ENCODE measurements at regions not wholly inside any gene's neighbourhood (a gene's known extent, or its start where the extent isn't known, plus 50 kb on each side); places are given as distances from the start of the nearest gene placed in this dataset.

- no peaks in the 10 kb centered on the region for H3K27me3 Mint-ChIP-seq (ENCODE audit: insufficient read depth)
- no peak for DNase-seq
- H3K4me1 Mint-ChIP-seq (ENCODE audit: low read depth): no peaks in the 10 kb centered on the region
- no peak overlapping the region for H3K4me3 Mint-ChIP-seq
- H3K27ac Mint-ChIP-seq: no peak overlapping the region
- peaks cover 58% of the 10 kb centered on the region for H3K9me3 Mint-ChIP-seq
- peaks cover 16% of the 10 kb centered on the region; the same call in 1 of the 2 replicates for H3K36me3 Mint-ChIP-seq (ENCODE audit: low read depth)
- no peak for TF ChIP-seq CTCF (IDR thresholded peaks at IDR 0.05)
These were observed 574.2 kb downstream of the MATN1 start for GRCh38 chr1:30149226-30149625.

DNA sequence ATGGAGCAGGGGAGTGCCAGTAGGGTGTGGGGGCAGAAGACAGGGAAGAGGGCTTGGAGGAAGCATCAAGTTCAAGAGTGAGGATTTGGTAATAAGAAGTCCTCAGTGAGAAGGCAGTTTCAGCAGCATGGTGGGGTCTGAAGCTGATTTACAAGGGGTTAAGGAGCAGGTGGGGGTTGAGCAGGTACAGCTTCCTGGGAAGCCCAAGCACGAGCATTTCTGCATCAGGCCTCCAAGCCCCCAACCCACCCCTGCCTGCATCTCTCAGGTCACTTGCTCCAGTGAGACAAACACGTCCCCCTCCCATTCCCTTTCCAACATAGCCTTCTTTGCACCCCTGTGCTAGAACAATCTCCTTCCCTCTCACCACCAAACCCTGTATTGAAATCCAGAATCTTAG, 574.7 kb downstream of the MATN1 start:
- no peak for DNase-seq
- Mint-ChIP-seq H3K4me3 (no peak overlapping the region), H3K9me3 (peaks cover 61% of the 10 kb centered on the region), H3K4me1 (ENCODE audit: low read depth) (no peaks in the 10 kb centered on the region), H3K27ac (no peak overlapping the region), H3K27me3 (ENCODE audit: insufficient read depth) (no peaks in the 10 kb centered on the region), H3K36me3 (ENCODE audit: low read depth) (peaks cover 16% of the 10 kb centered on the region; the same call in 1 of the 2 replicates)
- no peak for TF ChIP-seq CTCF (IDR thresholded peaks at IDR 0.05)

DNA sequence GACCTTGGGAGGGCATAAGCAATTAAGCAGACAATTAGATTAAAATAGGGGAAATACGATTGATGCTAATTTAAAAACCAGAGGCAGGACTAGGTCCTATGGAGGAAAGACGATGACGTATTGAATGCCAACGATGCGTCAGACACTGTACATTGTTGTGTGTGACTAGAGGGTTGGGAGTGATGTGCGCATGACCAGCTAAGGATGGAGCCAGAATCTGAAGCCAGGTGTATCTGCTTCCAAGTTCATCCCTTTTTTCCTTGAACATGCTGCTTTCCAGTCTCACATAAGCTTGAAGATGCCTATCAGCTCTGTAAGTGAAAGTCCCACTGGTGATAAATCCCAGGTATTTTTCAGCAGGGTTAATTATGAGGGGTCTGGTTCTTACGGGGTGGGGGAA, 576.2 kb downstream of the MATN1 start:
- H3K27me3 Mint-ChIP-seq (ENCODE audit: insufficient read depth): no peaks in the 10 kb centered on the region; the same call in 1 of the 2 replicates
- no peak for TF ChIP-seq CTCF (IDR thresholded peaks at IDR 0.05)
- H3K36me3 Mint-ChIP-seq (ENCODE audit: low read depth): peaks cover 16% of the 10 kb centered on the region; the same call in 1 of the 2 replicates
- no peak overlapping the region for H3K27ac Mint-ChIP-seq
- no peak for DNase-seq
- H3K4me1 Mint-ChIP-seq (ENCODE audit: low read depth): no peaks in the 10 kb centered on the region
- peaks cover 57% of the 10 kb centered on the region for H3K9me3 Mint-ChIP-seq
- no peak overlapping the region for H3K4me3 Mint-ChIP-seq

- Mint-ChIP-seq H3K36me3 (ENCODE audit: low read depth) (peaks cover 14% of the 10 kb centered on the region; the same call in 1 of the 2 replicates), H3K4me1 (ENCODE audit: low read depth) (no peaks in the 10 kb centered on the region), H3K27ac (no peak overlapping the region), H3K4me3 (no peak overlapping the region), H3K9me3 (peaks cover 56% of the 10 kb centered on the region), H3K27me3 (ENCODE audit: insufficient read depth) (no peaks in the 10 kb centered on the region; the same call in 1 of the 2 replicates)
- TF ChIP-seq CTCF (IDR thresholded peaks at IDR 0.05): no peak
- DNase-seq: no peak
These were observed 576.9 kb downstream of the MATN1 start for GRCh38 chr1:30146448-30146847.

- no peak for DNase-seq
- H3K9me3 Mint-ChIP-seq: peaks cover 53% of the 10 kb centered on the region
- H3K27ac Mint-ChIP-seq: no peak overlapping the region
- H3K36me3 Mint-ChIP-seq (ENCODE audit: low read depth): peaks cover 11% of the 10 kb centered on the region; the same call in 1 of the 2 replicates
- no peaks in the 10 kb centered on the region; the same call in 1 of the 2 replicates for H3K27me3 Mint-ChIP-seq (ENCODE audit: insufficient read depth)
- H3K4me3 Mint-ChIP-seq: no peak overlapping the region
- TF ChIP-seq CTCF (IDR thresholded peaks at IDR 0.05): no peak
- H3K4me1 Mint-ChIP-seq (ENCODE audit: low read depth): no peaks in the 10 kb centered on the region
These were observed 577.6 kb downstream of the MATN1 start for GRCh38 chr1:30145723-30146303.

All from HFFc6 (cell line).